IMR-90 (cell line): ENCODE measurements at regions not wholly inside any gene's neighbourhood (a gene's known extent, or its start where the extent isn't known, plus 50 kb on each side); places are given as distances from the start of the nearest gene placed in this dataset.

Experiments
- ATAC-seq: fragments of 200-7000 bp; cut with Tn5 transposase; 2 replicates; pipeline ENCODE4 v1.9.1; 2020; ENCODE audit warnings: low read depth, mild to moderate bottlenecking, moderate library complexity
- BruUV-seq: library from RNA; stranded (reverse); fragments of 400-500 nt; replicated peaks from 2 replicates; lab custom pipeline; 2021; lab: Mats Ljungman, UMichigan
- CTCF ChIA-PET: fragments of 300-600 bp; formaldehyde crosslinking; extraction: SDS; loops from one replicate; lab custom pipeline; 2021; ENCODE audit warnings: antibody characterized with exemption; lab: Yijun Ruan, JAX
- POLR2A ChIA-PET: fragments of 300-600 bp; sonication (Branson Sonifier 250); formaldehyde crosslinking; loops from one replicate; lab custom pipeline; 2022; ENCODE audit warnings: antibody characterized with exemption; ENCODE audit not compliant: unreplicated experiment; lab: Charles Lee
- DNase-seq: peaks from one replicate; pipeline ENCODE4 v3.0.0; 2013
- H2AFZ ChIP-seq: replicated peaks from 2 replicates; pipeline ENCODE3; 2013; ENCODE audit warnings: low read length, mild to moderate bottlenecking; ENCODE audit not compliant: poor library complexity
- H2AK5ac ChIP-seq: 2 replicates; pipeline ENCODE4 v1.6.1; 2013; ENCODE audit warnings: low read depth, low read length, inconsistent platforms
- H2AK9ac ChIP-seq: replicated peaks from 2 replicates; pipeline ENCODE3; 2013; ENCODE audit warnings: mild to moderate bottlenecking, low read depth, low read length, moderate library complexity; ENCODE audit not compliant: poor library complexity
- H2BK120ac ChIP-seq: 2 replicates; pipeline ENCODE4 v1.6.1; 2013; ENCODE audit warnings: low read depth, low read length, inconsistent platforms
- H2BK15ac ChIP-seq: 3 replicates; pipeline ENCODE4 v1.6.1; 2013; ENCODE audit warnings: low read depth, low read length, inconsistent platforms
- H2BK20ac ChIP-seq: 2 replicates; pipeline ENCODE4 v1.6.1; 2013; ENCODE audit warnings: low read depth, mild to moderate bottlenecking, inconsistent platforms, low read length, moderate library complexity
- H2BK5ac ChIP-seq: 2 replicates; pipeline ENCODE4 v1.6.1; 2013; ENCODE audit warnings: mild to moderate bottlenecking, low read depth, low read length, inconsistent platforms; ENCODE audit not compliant: poor library complexity, severe bottlenecking
- H3K14ac ChIP-seq: replicated peaks from 2 replicates; pipeline ENCODE4 v1.6.1; 2013; ENCODE audit warnings: low read depth, low read length, inconsistent platforms
- H3K18ac ChIP-seq: 2 replicates; pipeline ENCODE4 v1.6.1; 2013; ENCODE audit warnings: low read depth, low read length, control low read depth
- H3K23ac ChIP-seq: 2 replicates; pipeline ENCODE4 v1.6.1; 2013; ENCODE audit warnings: low read depth, low read length, inconsistent platforms
- H3K27ac ChIP-seq: 2 replicates; pipeline ENCODE4 v1.5.1; 2013; ENCODE audit warnings: mild to moderate bottlenecking, control low read depth, low read length; ENCODE audit not compliant: insufficient read depth
- H3K27me3 ChIP-seq: 2 replicates; pipeline ENCODE4 v1.6.1; 2013; ENCODE audit warnings: low read length; ENCODE audit not compliant: control insufficient read depth, insufficient read depth
- H3K36me3 ChIP-seq: 2 replicates; pipeline ENCODE4 v1.6.1; 2013; ENCODE audit warnings: low read length, mixed read lengths; ENCODE audit not compliant: control insufficient read depth, insufficient read depth
- H3K4ac ChIP-seq: 2 replicates; pipeline ENCODE4 v1.6.1; 2013; ENCODE audit warnings: low read depth, low read length, inconsistent platforms
- H3K4me1 ChIP-seq: 2 replicates; pipeline ENCODE4 v1.6.1; 2013; ENCODE audit warnings: low read length, mixed read lengths; ENCODE audit not compliant: control insufficient read depth, insufficient read depth
- H3K4me2 ChIP-seq: 2 replicates; pipeline ENCODE4 v1.6.1; 2013; ENCODE audit warnings: low read depth, mild to moderate bottlenecking, control low read depth, low read length, moderate library complexity
- H3K4me3 ChIP-seq: 2 replicates; pipeline ENCODE4 v1.5.1; 2013; ENCODE audit warnings: low read depth, mild to moderate bottlenecking, control low read depth, low read length, moderate library complexity; ENCODE audit not compliant: insufficient read depth
- H3K56ac ChIP-seq: 2 replicates; pipeline ENCODE4 v1.6.1; 2013; ENCODE audit warnings: low read length, inconsistent platforms; ENCODE audit not compliant: insufficient read depth; ENCODE audit errors: extremely low read depth
- H3K79me1 ChIP-seq, 2 experiments: 2 replicates each; pipeline ENCODE4 v1.6.1; 2013; ENCODE audit warnings: low read length in 2 of 2, inconsistent platforms in 1 of 2, low read depth in 1 of 2
- H3K9ac ChIP-seq: 2 replicates; pipeline ENCODE4 v1.6.1; 2013; ENCODE audit warnings: low read depth, low read length, control low read depth
- H3K9me1 ChIP-seq: 2 replicates; pipeline ENCODE4 v1.6.1; 2013; ENCODE audit warnings: low read length, inconsistent platforms; ENCODE audit not compliant: insufficient read depth
- H3K9me3 ChIP-seq: 2 replicates; pipeline ENCODE4 v1.6.1; 2013; ENCODE audit warnings: low read length; ENCODE audit not compliant: control insufficient read depth, insufficient read depth
- H4K20me1 ChIP-seq: 2 replicates; pipeline ENCODE4 v1.6.1; 2013; ENCODE audit warnings: low read length, inconsistent platforms; ENCODE audit not compliant: insufficient read depth
- H4K5ac ChIP-seq: 2 replicates; pipeline ENCODE4 v1.6.1; 2013; ENCODE audit warnings: mild to moderate bottlenecking, low read depth, low read length, control low read depth
- H4K8ac ChIP-seq, 2 experiments: 2 replicates each; pipeline ENCODE4 v1.6.1; 2013; ENCODE audit warnings: low read depth in 2 of 2, low read length in 2 of 2, control low read depth in 1 of 2, inconsistent platforms in 1 of 2
- H4K91ac ChIP-seq: 2 replicates; pipeline ENCODE4 v1.6.1; 2013; ENCODE audit warnings: low read depth, low read length, inconsistent platforms; ENCODE audit not compliant: insufficient read depth
- BHLHE40 ChIP-seq: fragments of 150-350 bp; IDR thresholded peaks from 2 replicates; pipeline ENCODE4 v1.6.1; 2016; ENCODE audit warnings: mild to moderate bottlenecking, low read depth, low read length
- CEBPB ChIP-seq: IDR thresholded peaks from 2 replicates; pipeline ENCODE4 v1.6.1; 2012; ENCODE audit warnings: low read depth, low read length, improper control_type of control experiment
- CHD1 ChIP-seq: IDR thresholded peaks from 2 replicates; pipeline ENCODE4 v1.6.1; 2012; ENCODE audit warnings: low read depth, low read length, improper control_type of control experiment
- CTCF ChIP-seq: conservative IDR thresholded peaks from 2 replicates; pipeline ENCODE4 v1.5.1; 2012; ENCODE audit warnings: mild to moderate bottlenecking, low read depth, low read length, improper control_type of control experiment
- ELK1 ChIP-seq: fragments of 150-350 bp; IDR thresholded peaks from 2 replicates; pipeline ENCODE4 v1.6.1; 2016; ENCODE audit warnings: low read depth, mild to moderate bottlenecking, low read length, moderate library complexity, borderline replicate concordance
- FOS ChIP-seq: fragments of 150-350 bp; IDR thresholded peaks from 2 replicates; pipeline ENCODE4 v1.6.1; 2016; ENCODE audit warnings: low read depth, low read length
- MAFK ChIP-seq: IDR thresholded peaks from 2 replicates; pipeline ENCODE4 v1.6.1; 2012; ENCODE audit warnings: low read depth, low read length, improper control_type of control experiment
- MAZ ChIP-seq: IDR thresholded peaks from 2 replicates; pipeline ENCODE4 v1.6.1; 2012; ENCODE audit warnings: low read depth, mild to moderate bottlenecking, low read length, improper control_type of control experiment, moderate library complexity, borderline replicate concordance
- MXI1 ChIP-seq: IDR thresholded peaks from 2 replicates; pipeline ENCODE4 v1.6.1; 2012; ENCODE audit warnings: low read depth, mild to moderate bottlenecking, low read length, moderate library complexity, borderline replicate concordance
- NFE2L2 ChIP-seq: fragments of 150-350 bp; IDR thresholded peaks from 2 replicates; pipeline ENCODE4 v1.6.1; 2016; ENCODE audit warnings: low read depth, mild to moderate bottlenecking, low read length
- POLR2A ChIP-seq: IDR thresholded peaks from 2 replicates; pipeline ENCODE4 v1.6.1; 2012; ENCODE audit warnings: mild to moderate bottlenecking, low read depth, low read length
- RAD21 ChIP-seq: IDR thresholded peaks from 2 replicates; pipeline ENCODE4 v1.6.1; 2012; ENCODE audit warnings: low read length, improper control_type of control experiment
- RCOR1 ChIP-seq: IDR thresholded peaks from 2 replicates; pipeline ENCODE4 v1.6.1; 2012; ENCODE audit warnings: mild to moderate bottlenecking, low read length, improper control_type of control experiment; ENCODE audit not compliant: insufficient replicate concordance
- RFX5 ChIP-seq: IDR thresholded peaks from 2 replicates; pipeline ENCODE4 v1.8.0; 2012; ENCODE audit warnings: low read depth, mild to moderate bottlenecking, low read length, moderate library complexity
- SMC3 ChIP-seq: fragments of 150-350 bp; IDR thresholded peaks from 2 replicates; pipeline ENCODE4 v1.6.1; 2016; ENCODE audit warnings: low read depth, mild to moderate bottlenecking, antibody characterized with exemption, low read length, moderate library complexity
- USF2 ChIP-seq: fragments of 150-350 bp; IDR thresholded peaks from 2 replicates; pipeline ENCODE4 v1.6.1; 2017; ENCODE audit warnings: mild to moderate bottlenecking, antibody characterized with exemption, low read length, low read depth
- WGBS, 2 experiments: methylation state at CpG; one replicate each; pipeline versions ENCODE4 v1.1.5 to v1.1.7; 2013; ENCODE audit warnings: missing lambda C conversion rate in 2 of 2; ENCODE audit not compliant: insufficient read length in 1 of 2; ENCODE audit errors: extremely low coverage in 2 of 2; 5-methylcytosine and 5-hydroxymethylcytosine counted together
- dilution Hi-C: fragments of 300-500 bp; cut with HindIII; formaldehyde crosslinking; loops from one replicate; pipeline ENCODE4 v1.14.3; 2018; ENCODE audit warnings: low sequenced_read_pairs; ENCODE audit not compliant: unreplicated experiment
- in situ Hi-C: fragments of 300-500 bp; cut with MboI; formaldehyde crosslinking; loops from 3 replicates; pipeline ENCODE4 v1.14.3; 2019; ENCODE audit warnings: low sequenced_read_pairs, inconsistent platforms, mixed read lengths
- intact Hi-C: fragments of 100-400 bp; cut with micrococcal nuclease; formaldehyde crosslinking; loops from 2 replicates; pipeline ENCODE4 v1.10.0; 2022

GRCh38 chr6:99746261-99746895 is 139.7 kb downstream of the PRDM13 start:
- in situ Hi-C loops (loop anchor here (10.0 kb wide), 1 partner anchor 272 kb away; no protein-coding TSS in a partner anchor), intact Hi-C loops (loop anchor here (1.0 to 10.0 kb wide), 5 partner anchors 158 to 462 kb away; no protein-coding TSS in a partner anchor), dilution Hi-C loops (no loop called here)
- no peak overlapping the region for H2BK20ac ChIP-seq
- H3K4me2 ChIP-seq = no peak overlapping the region
- H3K27ac ChIP-seq = no peak overlapping the region
- H4K8ac ChIP-seq = no peak overlapping the region
- ATAC-seq (peak; percentile 94), DNase-seq (peak; percentile 74)
- no peak overlapping the region for H3K9ac ChIP-seq
- H3K9me1 ChIP-seq = no peaks in the 10 kb centered on the region
- H4K20me1 ChIP-seq = no peaks in the 10 kb centered on the region
- H3K4ac ChIP-seq = no peak overlapping the region
- no peak overlapping the region for H2AFZ ChIP-seq
- H3K79me1 ChIP-seq = no peaks in the 10 kb centered on the region
- no peak overlapping the region for H2AK5ac ChIP-seq
- H4K91ac ChIP-seq = no peak overlapping the region
- WGBS, 2 experiments = no CpG with 5 or more reads among the region's 6 CpGs
- H3K14ac ChIP-seq = no peak overlapping the region
- POLR2A ChIA-PET = no interaction called here
- TF ChIP-seq NFE2L2 (no peak), RAD21 (peak; percentile 74), ELK1 (no peak), CEBPB (peak; percentile 57; the same call in 1 of the 2 replicates), CTCF (peak; percentile 82), MAZ (no peak), FOS (no peak), BHLHE40 (no peak), SMC3 (peak; percentile 63), RCOR1 (no peak), MAFK (no peak), USF2 (no peak), POLR2A (no peak), RFX5 (no peak), CHD1 (no peak), MXI1 (no peak)
- no peak overlapping the region for H2AK9ac ChIP-seq
- CTCF ChIA-PET = interaction anchor here (0.9 to 2.0 kb wide), 7 partner anchors 11 to 275 kb away, joined by 3 to 5 read pairs (median 3); no protein-coding TSS in a partner anchor
- no peaks in the 10 kb centered on the region; the same call in 1 of the 2 replicates for H3K27me3 ChIP-seq
- no peak overlapping the region for H3K23ac ChIP-seq
- H4K5ac ChIP-seq = no peak overlapping the region
- no peaks in the 10 kb centered on the region for H3K36me3 ChIP-seq
- no peak overlapping the region for H2BK120ac ChIP-seq
- H2BK5ac ChIP-seq = no peak overlapping the region
- no peak overlapping the region for H3K18ac ChIP-seq
- BruUV-seq = no TSS peak
- no peaks in the 10 kb centered on the region for H3K4me1 ChIP-seq
- H3K4me3 ChIP-seq = no peak overlapping the region
- no peaks in the 10 kb centered on the region for H3K9me3 ChIP-seq
- H3K56ac ChIP-seq = no peak overlapping the region
- H2BK15ac ChIP-seq = no peak overlapping the region
